SK-N-MC (cell line): ENCODE measurements at regions not wholly inside any gene's neighbourhood (a gene's known extent, or its start where the extent isn't known, plus 50 kb on each side); places are given as distances from the start of the nearest gene placed in this dataset.
"Not testable (repeated sequence)": the region's sequence is repeated elsewhere in the genome, so short reads cannot be mapped to it uniquely, and the experiment has no call there.

Experiments
- DNase-seq: peaks from one replicate; pipeline ENCODE4 v3.0.0-alpha.2; 2011; ENCODE audit warnings: low read depth, low spot score
- H3K27ac ChIP-seq: fragments of 200-600 bp; sonication (generic); 2 replicates; pipeline ENCODE4 v1.5.1; 2016; ENCODE audit warnings: mixed run types
- H3K36me3 ChIP-seq: fragments of 200-600 bp; sonication (generic); 2 replicates; pipeline ENCODE4 v1.6.1; 2017; ENCODE audit warnings: antibody characterized with exemption, low read length, mixed read lengths; ENCODE audit not compliant: insufficient read depth
- H3K4me3 ChIP-seq: fragments of 200-600 bp; sonication (generic); 2 replicates; pipeline ENCODE4 v1.5.1; 2016
- H3K9ac ChIP-seq: fragments of 200-600 bp; sonication (generic); 2 replicates; pipeline ENCODE4 v1.8.0; 2017; ENCODE audit warnings: mixed run types, mixed read lengths; ENCODE audit not compliant: insufficient read length
- H3K9me3 ChIP-seq: fragments of 200-600 bp; sonication (generic); 2 replicates; pipeline ENCODE4 v1.6.1; 2017; ENCODE audit warnings: low read depth, mild to moderate bottlenecking, antibody characterized with exemption, low read length, moderate library complexity, mixed read lengths
- EZH2 ChIP-seq: fragments of 200-600 bp; sonication (generic); IDR thresholded peaks from one replicate; pipeline ENCODE4 v1.6.1; 2017; ENCODE audit warnings: antibody characterized with exemption
- FOXP2 ChIP-seq: optimal IDR thresholded peaks from 2 replicates; pipeline ENCODE3; 2011; ENCODE audit warnings: mild to moderate bottlenecking, moderate library complexity; ENCODE audit not compliant: insufficient read depth; ENCODE audit errors: extremely low read length, control extremely low read depth
- POLR2AphosphoS5 ChIP-seq: IDR thresholded peaks from 2 replicates; pipeline ENCODE4 v1.6.1; 2012; ENCODE audit warnings: mild to moderate bottlenecking, low read depth, low read length, borderline replicate concordance

DNA sequence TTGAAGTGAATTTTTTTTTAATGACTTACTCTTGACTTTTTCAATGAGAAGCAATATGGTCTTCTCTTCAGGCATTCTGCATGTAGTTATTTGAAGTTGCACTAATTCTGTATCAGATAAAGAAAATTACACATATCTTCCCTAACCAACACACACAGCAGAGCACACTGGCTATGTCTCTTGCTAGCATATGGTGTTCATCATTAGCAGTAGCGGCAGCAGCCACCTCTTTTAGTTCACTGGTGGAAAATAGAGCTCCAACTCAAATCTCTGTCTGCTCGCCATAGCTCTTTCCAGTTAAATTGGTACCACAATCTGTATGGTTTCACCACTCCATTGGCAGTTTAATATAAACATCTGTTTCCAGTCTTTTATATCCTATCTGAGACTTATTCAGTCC is 278.1 kb upstream of the ZEB2 start:
- H3K9me3 ChIP-seq, result no peaks in the 10 kb centered on the region
- H3K9ac ChIP-seq, result no peak overlapping the region
- no peak for TF ChIP-seq EZH2
- no peak for TF ChIP-seq FOXP2
- no peak overlapping the region for H3K4me3 ChIP-seq
- DNase-seq, result no peak
- H3K27ac ChIP-seq, result no peak overlapping the region
- no peaks in the 10 kb centered on the region for H3K36me3 ChIP-seq

DNA sequence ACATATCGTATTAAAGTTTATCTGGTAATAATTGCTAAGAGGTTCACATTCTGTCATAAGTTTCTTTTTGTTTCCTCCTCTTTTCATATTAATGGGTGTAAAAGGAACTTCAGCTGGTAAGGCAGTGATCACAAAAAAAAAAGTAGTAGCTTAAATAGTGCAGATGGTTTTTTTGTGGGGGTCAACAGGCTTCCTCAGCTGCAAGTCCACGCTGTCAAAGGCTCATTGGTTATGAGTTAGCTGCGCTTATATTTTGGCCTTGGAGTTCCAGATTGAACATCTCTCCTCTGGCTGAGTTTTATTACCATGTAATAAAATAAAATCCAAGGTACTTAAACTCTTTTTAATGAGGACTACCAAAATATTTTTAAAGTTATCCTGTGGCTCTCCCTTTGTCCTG is 277.0 kb upstream of the ZEB2 start:
- DNase-seq, result no peak
- Histone ChIP-seq H3K36me3 (no peaks in the 10 kb centered on the region), H3K27ac (no peak overlapping the region), H3K9me3 (no peaks in the 10 kb centered on the region), H3K9ac (no peak overlapping the region), H3K4me3 (no peak overlapping the region)
- TF ChIP-seq POLR2AphosphoS5 (no peak), FOXP2 (no peak), EZH2 (no peak)

DNA sequence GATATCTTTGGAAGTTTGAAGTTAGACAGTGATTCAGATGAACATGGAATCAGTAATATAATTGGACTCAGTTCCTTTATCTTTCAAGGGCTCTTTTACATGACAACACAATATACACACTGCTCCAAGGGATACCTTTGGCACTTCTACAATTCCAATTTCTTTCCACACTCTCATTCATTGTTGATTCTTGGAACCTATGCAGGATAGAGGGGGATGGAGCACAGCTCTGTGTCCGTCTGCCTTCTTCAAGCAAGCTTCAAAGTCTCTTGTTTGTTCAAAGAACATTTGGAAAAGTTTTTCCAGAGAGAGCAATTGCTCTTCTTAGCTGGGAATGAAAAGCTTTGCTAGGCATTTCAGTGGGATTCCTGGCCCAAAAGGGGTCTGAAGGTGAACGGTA is 276.2 kb upstream of the ZEB2 start:
- no peaks in the 10 kb centered on the region for H3K36me3 ChIP-seq

DNA sequence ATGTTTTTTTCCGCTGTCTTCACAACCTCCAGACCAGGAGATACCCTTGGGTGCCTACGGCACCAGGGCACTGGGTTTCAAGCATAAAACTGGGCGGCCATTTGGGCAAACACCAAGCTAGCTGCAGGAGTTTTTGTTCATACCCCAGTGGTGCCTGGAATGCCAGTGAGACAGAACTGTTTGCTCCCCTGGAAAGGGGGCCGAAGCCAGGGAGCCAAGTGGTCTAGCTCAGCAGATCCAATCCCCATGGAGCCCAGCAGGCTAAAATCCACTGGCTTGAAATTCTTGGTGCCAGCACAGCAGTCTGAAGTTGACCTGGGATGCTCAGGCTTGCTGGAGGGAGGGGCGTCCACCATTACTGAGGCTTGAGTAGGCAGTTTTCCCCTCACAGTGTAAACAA is 265.3 kb upstream of the ZEB2 start:
- Histone ChIP-seq H3K9ac (no peak overlapping the region), H3K4me3 (no peak overlapping the region), H3K27ac (no peak overlapping the region), H3K9me3 (no peaks in the 10 kb centered on the region), H3K36me3 (no peaks in the 10 kb centered on the region)
- DNase-seq, result no peak
- TF ChIP-seq EZH2 (no peak), POLR2AphosphoS5 (no peak), FOXP2 (no peak)

More for the DNA sequence above, 276.2 kb upstream of the ZEB2 start:
- Histone ChIP-seq H3K9ac (no peak overlapping the region), H3K9me3 (no peaks in the 10 kb centered on the region), H3K4me3 (no peak overlapping the region), H3K27ac (no peak overlapping the region)
- TF ChIP-seq EZH2, result no peak
- no peak for TF ChIP-seq FOXP2
- TF ChIP-seq POLR2AphosphoS5, result no peak
- DNase-seq, result no peak

DNA sequence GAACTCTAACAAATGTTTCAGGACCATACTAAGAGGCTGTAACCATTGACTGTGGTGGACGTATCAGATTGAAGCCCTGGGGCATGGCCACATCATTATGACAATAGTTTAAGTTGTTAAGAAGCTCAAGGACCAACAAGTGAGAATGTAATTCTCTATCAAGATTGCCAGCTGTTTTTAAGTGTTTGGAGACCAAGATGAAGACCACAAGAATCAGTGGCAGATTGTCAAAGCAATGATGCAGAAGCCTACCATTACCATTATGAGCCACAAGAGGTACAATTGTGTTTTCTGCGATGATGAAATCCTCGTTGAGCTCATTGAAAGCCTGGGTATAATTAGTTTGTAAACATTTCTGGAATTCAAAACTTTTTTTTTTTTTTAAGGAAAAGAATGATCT is 261.1 kb upstream of the ZEB2 start:
- Histone ChIP-seq H3K9me3 (no peaks in the 10 kb centered on the region), H3K36me3 (no peaks in the 10 kb centered on the region), H3K27ac (no peak overlapping the region), H3K9ac (no peak overlapping the region), H3K4me3 (no peak overlapping the region)
- DNase-seq, result no peak
- TF ChIP-seq POLR2AphosphoS5 (no peak), EZH2 (no peak), FOXP2 (no peak)

DNA sequence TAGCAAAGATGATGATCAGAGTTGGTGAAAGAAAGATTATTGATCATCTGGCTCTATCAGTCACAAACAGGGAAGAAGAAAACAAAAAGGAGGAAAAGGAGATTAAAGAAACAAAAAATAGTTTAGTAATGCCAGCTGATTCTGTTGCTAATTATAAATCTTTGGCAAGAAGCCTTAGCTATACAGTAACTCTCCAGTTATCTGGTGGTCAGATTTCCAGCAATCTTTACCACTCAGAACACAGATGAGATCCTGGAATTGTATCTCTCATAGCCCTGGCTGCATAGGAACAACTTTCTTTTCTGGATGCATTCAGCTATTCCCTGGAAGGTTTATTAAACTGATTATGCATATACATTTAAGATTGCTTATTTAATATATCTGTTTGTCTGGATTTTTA is 256.8 kb upstream of the ZEB2 start:
- Histone ChIP-seq H3K4me3 (no peak overlapping the region), H3K27ac (no peak overlapping the region), H3K36me3 (no peaks in the 10 kb centered on the region), H3K9ac (no peak overlapping the region), H3K9me3 (no peaks in the 10 kb centered on the region)
- TF ChIP-seq POLR2AphosphoS5, result no peak
- DNase-seq, result no peak

DNA sequence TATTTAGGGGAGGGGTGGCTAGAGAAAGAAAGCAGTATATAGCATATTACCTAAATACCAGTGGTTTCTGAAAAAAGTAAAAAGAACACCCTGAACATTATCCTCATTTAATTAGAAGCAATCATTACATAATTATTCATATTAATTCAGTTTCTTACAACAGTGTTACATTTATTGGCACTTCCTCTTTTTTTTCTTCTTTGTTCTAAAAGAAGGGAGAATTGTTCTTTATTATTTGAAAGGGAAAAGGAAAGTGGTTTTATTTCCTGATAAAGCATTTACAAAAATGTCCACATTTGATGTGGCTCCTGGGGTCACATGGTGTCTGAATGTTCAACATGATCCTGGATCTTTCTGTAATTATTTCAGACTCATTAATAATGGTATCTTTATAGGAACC is 254.9 kb upstream of the ZEB2 start:
- Histone ChIP-seq H3K9me3 (no peaks in the 10 kb centered on the region), H3K36me3 (no peaks in the 10 kb centered on the region), H3K27ac (no peak overlapping the region), H3K4me3 (no peak overlapping the region), H3K9ac (no peak overlapping the region)
- DNase-seq, result no peak
- TF ChIP-seq EZH2 (no peak), POLR2AphosphoS5 (no peak), FOXP2 (no peak)

DNA sequence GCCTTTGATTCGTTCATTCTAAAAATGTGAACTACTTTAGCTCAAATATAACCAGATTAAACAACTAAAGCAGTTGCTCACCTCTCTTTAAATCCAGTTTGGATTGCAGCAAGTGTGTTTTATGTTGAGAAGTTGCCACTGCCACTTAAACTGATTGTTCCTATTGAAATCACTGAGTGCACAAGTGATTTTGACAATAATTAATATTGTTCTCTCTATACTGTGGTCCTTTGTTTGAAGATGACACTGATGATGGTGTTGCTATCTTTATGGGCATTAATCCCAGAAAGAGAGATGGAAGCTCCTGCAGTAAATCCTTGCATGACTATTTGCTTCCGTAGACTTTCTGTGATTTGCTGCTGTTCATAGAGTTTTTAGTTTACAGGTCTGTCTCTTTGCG is 251.4 kb upstream of the ZEB2 start:
- TF ChIP-seq EZH2 (no peak), FOXP2 (no peak), POLR2AphosphoS5 (no peak)
- DNase-seq, result no peak

DNA sequence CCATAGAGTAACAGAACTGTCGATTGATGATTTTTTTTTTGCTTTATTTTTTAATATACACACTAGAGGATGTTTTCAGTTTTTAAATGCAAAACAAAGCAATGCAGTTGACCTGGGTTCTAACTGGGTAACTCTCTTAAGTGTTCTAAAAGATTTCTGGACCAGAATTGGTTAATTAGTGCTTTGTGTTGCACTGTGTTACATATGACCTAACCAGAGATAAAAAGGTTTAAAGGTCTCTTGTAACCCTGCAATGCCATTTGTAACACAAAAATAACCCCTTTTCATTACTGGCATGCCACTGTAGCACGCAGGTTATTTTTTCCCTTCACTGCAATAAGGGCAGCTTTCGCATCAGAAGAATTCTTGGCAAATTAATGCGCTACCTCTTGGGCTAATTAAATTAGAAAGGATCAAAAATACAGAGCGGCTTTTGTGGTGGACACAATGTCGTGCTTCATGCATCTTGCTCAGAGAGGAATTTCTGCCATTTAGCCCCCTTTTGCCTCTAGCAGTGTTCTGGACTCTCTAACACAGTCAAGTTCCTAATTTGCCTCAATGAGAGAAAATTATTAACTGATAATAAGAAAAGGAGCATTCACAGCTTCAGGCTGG is 250.8 kb upstream of the ZEB2 start:
- DNase-seq, result no peak
- TF ChIP-seq FOXP2 (no peak), POLR2AphosphoS5 (no peak), EZH2 (no peak)
- Histone ChIP-seq H3K9ac (no peak overlapping the region), H3K27ac (no peak overlapping the region), H3K9me3 (no peaks in the 10 kb centered on the region), H3K36me3 (no peaks in the 10 kb centered on the region), H3K4me3 (no peak overlapping the region)

More for the DNA sequence above, 251.4 kb upstream of the ZEB2 start:
- no peak overlapping the region for H3K9ac ChIP-seq
- H3K4me3 ChIP-seq, result no peak overlapping the region
- H3K27ac ChIP-seq, result no peak overlapping the region
- H3K36me3 ChIP-seq, result no peaks in the 10 kb centered on the region
- H3K9me3 ChIP-seq, result no peaks in the 10 kb centered on the region

DNA sequence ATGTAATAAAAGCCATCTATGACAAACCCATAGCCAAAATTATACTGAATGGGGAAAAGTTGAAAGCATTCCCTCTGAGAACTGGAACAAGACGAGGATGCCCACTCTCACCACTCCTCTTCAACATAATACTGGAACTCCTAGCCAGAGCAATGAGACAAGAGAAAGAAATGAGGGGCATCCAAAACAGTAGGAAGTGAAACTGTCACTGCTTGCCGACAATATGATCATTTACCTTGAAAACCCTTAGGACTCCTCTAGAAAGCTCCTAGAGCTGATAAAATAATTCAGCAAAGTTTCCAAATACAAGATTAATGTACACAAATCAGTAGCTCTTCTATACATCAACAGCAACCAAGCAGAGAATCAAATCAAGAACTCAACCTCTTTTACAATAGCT is 241.0 kb upstream of the ZEB2 start:
- not testable (repeated sequence) for H3K27ac ChIP-seq, H3K9me3 ChIP-seq, H3K4me3 ChIP-seq, H3K36me3 ChIP-seq, DNase-seq, H3K9ac ChIP-seq
